Smooth muscle cell (in vitro differentiated cells): ENCODE measurements at regions not wholly inside any gene's neighbourhood (a gene's known extent, or its start where the extent isn't known, plus 50 kb on each side); places are given as distances from the start of the nearest gene placed in this dataset.

Source experiments
- DNase-seq: peaks from one replicate; lab custom pipeline; 2025; ENCODE audit not compliant: unreplicated experiment; lab: John Stamatoyannopoulos, UW
- H2AFZ ChIP-seq: fragments of 200-600 bp; sonication (generic); 2 replicates; pipeline ENCODE4 v1.6.0; 2016; ENCODE audit warnings: antibody characterized with exemption, low read depth, mild to moderate bottlenecking
- H3F3A ChIP-seq: fragments of 200-600 bp; sonication (generic); 2 replicates; pipeline ENCODE4 v1.6.0; 2017; ENCODE audit warnings: antibody characterized with exemption, low read depth
- H3K27ac ChIP-seq: fragments of 200-600 bp; sonication (generic); 2 replicates; pipeline ENCODE4 v1.5.1; 2016; ENCODE audit warnings: low read depth, mild to moderate bottlenecking
- H3K27me3 ChIP-seq: fragments of 200-600 bp; sonication (generic); 2 replicates; pipeline ENCODE4 v1.6.1; 2016; ENCODE audit warnings: low read depth, mild to moderate bottlenecking
- H3K36me3 ChIP-seq: fragments of 200-600 bp; sonication (generic); 2 replicates; pipeline ENCODE4 v1.5.1; 2016; ENCODE audit warnings: low read depth
- H3K4me1 ChIP-seq: fragments of 200-600 bp; sonication (generic); 2 replicates; pipeline ENCODE4 v1.5.1; 2016; ENCODE audit warnings: low read depth
- H3K4me2 ChIP-seq: fragments of 200-600 bp; sonication (generic); 2 replicates; pipeline ENCODE4 v1.6.0; 2016; ENCODE audit warnings: mild to moderate bottlenecking
- H3K4me3 ChIP-seq: fragments of 200-600 bp; sonication (generic); 2 replicates; pipeline ENCODE4 v1.5.1; 2016; ENCODE audit warnings: mild to moderate bottlenecking
- H3K79me2 ChIP-seq: fragments of 200-600 bp; sonication (generic); 2 replicates; pipeline ENCODE4 v1.6.0; 2016; ENCODE audit warnings: low read depth, mild to moderate bottlenecking
- H3K9ac ChIP-seq: fragments of 200-600 bp; sonication (generic); 2 replicates; pipeline ENCODE4 v1.6.0; 2016; ENCODE audit warnings: low read depth
- H3K9me3 ChIP-seq: fragments of 200-600 bp; sonication (generic); replicated peaks from 2 replicates; pipeline ENCODE4 v1.5.1; 2016; ENCODE audit warnings: low read depth
- H4K20me1 ChIP-seq: fragments of 200-600 bp; sonication (generic); 2 replicates; pipeline ENCODE4 v1.6.0; 2016; ENCODE audit warnings: low read depth
- WGBS: methylation state at CpG from one replicate; pipeline ENCODE4 v1.1.7; 2016; ENCODE audit warnings: low lambda C conversion rate; 5-methylcytosine and 5-hydroxymethylcytosine counted together
- TF ChIP-seq, protein P1 (sequence below): fragments of 200-600 bp; sonication (generic); IDR thresholded peaks from 2 replicates; pipeline ENCODE4 v1.5.1; 2017; ENCODE audit warnings: borderline replicate concordance, mild to moderate bottlenecking, antibody characterized with exemption; ENCODE audit not compliant: insufficient read depth, poor library complexity, severe bottlenecking

DNA sequence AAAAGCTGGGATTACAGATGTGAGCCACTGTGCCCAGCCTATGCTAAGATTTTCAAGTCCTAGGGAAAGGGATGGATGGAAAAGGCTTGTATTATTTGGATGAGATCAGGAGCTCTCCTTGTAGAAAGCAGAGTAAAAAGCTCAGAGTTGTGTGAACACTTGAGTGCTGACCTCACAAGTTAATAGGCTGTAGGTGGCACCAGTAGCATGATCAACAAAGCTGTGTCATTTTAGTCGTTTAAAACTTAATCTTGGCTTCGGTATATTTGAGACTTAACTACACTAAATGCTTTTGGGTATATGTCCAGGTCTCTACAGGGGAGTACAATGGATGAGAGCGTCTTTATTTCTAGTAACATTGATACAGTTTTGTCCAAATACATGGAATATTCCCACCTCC is 264.2 kb downstream of the TMEM38B start:
- Histone ChIP-seq H4K20me1 (no peaks in the 10 kb centered on the region), H3K4me3 (no peak overlapping the region), H3K4me1 (peaks cover 17% of the 10 kb centered on the region), H3K27me3 (no peaks in the 10 kb centered on the region), H3K9me3 (no peaks in the 10 kb centered on the region), H3K79me2 (no peaks in the 10 kb centered on the region), H3F3A (peaks cover under 1% of the 10 kb centered on the region), H2AFZ (no peak overlapping the region), H3K36me3 (no peaks in the 10 kb centered on the region), H3K9ac (no peak overlapping the region), H3K27ac (no peak overlapping the region), H3K4me2 (no peak overlapping the region)
- no peak for DNase-seq
- WGBS, result 75% methylated on average over 3 of the region's 3 CpGs
- TF ChIP-seq, protein P1, sequence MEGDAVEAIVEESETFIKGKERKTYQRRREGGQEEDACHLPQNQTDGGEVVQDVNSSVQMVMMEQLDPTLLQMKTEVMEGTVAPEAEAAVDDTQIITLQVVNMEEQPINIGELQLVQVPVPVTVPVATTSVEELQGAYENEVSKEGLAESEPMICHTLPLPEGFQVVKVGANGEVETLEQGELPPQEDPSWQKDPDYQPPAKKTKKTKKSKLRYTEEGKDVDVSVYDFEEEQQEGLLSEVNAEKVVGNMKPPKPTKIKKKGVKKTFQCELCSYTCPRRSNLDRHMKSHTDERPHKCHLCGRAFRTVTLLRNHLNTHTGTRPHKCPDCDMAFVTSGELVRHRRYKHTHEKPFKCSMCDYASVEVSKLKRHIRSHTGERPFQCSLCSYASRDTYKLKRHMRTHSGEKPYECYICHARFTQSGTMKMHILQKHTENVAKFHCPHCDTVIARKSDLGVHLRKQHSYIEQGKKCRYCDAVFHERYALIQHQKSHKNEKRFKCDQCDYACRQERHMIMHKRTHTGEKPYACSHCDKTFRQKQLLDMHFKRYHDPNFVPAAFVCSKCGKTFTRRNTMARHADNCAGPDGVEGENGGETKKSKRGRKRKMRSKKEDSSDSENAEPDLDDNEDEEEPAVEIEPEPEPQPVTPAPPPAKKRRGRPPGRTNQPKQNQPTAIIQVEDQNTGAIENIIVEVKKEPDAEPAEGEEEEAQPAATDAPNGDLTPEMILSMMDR, result no peak

GRCh38 chr9:105959531-105959930 is 265.2 kb downstream of the TMEM38B start:
- peaks cover 5% of the 10 kb centered on the region for H3F3A ChIP-seq
- WGBS, result 65% methylated on average over 3 of the region's 3 CpGs
- H3K9ac ChIP-seq, result no peak overlapping the region
- H3K9me3 ChIP-seq, result no peaks in the 10 kb centered on the region
- TF ChIP-seq, protein P1, result no peak
- H4K20me1 ChIP-seq, result no peaks in the 10 kb centered on the region
- no peaks in the 10 kb centered on the region for H3K27me3 ChIP-seq
- DNase-seq, result no peak
- peak overlapping the region; percentile 78 for H2AFZ ChIP-seq
- peaks cover 17% of the 10 kb centered on the region for H3K4me1 ChIP-seq
- no peak overlapping the region for H3K4me2 ChIP-seq
- no peaks in the 10 kb centered on the region for H3K36me3 ChIP-seq
- no peak overlapping the region for H3K4me3 ChIP-seq
- H3K27ac ChIP-seq, result no peak overlapping the region
- no peaks in the 10 kb centered on the region for H3K79me2 ChIP-seq

GRCh38 chr9:105963343-105964099 is 269.2 kb downstream of the TMEM38B start:
- no peak overlapping the region for H3K4me2 ChIP-seq
- DNase-seq, result no peak
- H3K4me3 ChIP-seq, result no peak overlapping the region
- no peaks in the 10 kb centered on the region for H3K27me3 ChIP-seq
- TF ChIP-seq, protein P1, result no peak
- peaks cover 5% of the 10 kb centered on the region for H3F3A ChIP-seq
- no peaks in the 10 kb centered on the region for H3K9me3 ChIP-seq
- H4K20me1 ChIP-seq, result no peaks in the 10 kb centered on the region
- no peaks in the 10 kb centered on the region for H3K36me3 ChIP-seq
- WGBS, result 71% methylated on average over 4 of the region's 4 CpGs
- H3K79me2 ChIP-seq, result no peaks in the 10 kb centered on the region
- H3K4me1 ChIP-seq, result peaks cover 15% of the 10 kb centered on the region
- no peak overlapping the region for H2AFZ ChIP-seq
- no peak overlapping the region for H3K9ac ChIP-seq
- H3K27ac ChIP-seq, result no peak overlapping the region

- Histone ChIP-seq H3K36me3 (no peaks in the 10 kb centered on the region), H2AFZ (no peak overlapping the region), H3K79me2 (no peaks in the 10 kb centered on the region), H4K20me1 (no peaks in the 10 kb centered on the region), H3K9ac (no peak overlapping the region), H3K4me3 (no peak overlapping the region), H3K4me2 (no peak overlapping the region), H3K27ac (no peak overlapping the region), H3F3A (peaks cover 5% of the 10 kb centered on the region), H3K27me3 (no peaks in the 10 kb centered on the region), H3K9me3 (no peaks in the 10 kb centered on the region), H3K4me1 (peaks cover 17% of the 10 kb centered on the region)
- DNase-seq, result no peak
- TF ChIP-seq, protein P1, result no peak
These were observed 269.8 kb downstream of the TMEM38B start for GRCh38 chr9:105964156-105964555.
